Endothelial cell of umbilical vein (primary cell): ENCODE measurements at regions not wholly inside any gene's neighbourhood (a gene's known extent, or its start where the extent isn't known, plus 50 kb on each side); places are given as distances from the start of the nearest gene placed in this dataset.

Experiments
- BruUV-seq: library from RNA; stranded (reverse); fragments of 400-500 nt; replicated peaks from 2 replicates; lab custom pipeline; 2021; lab: Mats Ljungman, UMichigan
- CTCF ChIA-PET: fragments of 300-600, 350-600 bp; sonication (Branson Sonifier 250); formaldehyde crosslinking; loops from one replicate; lab custom pipeline; 2021; ENCODE audit warnings: antibody characterized with exemption, inconsistent platforms; lab: Charles Lee
- POLR2A ChIA-PET: fragments of 300-600, 350-600 bp; sonication (Branson Sonifier 250); formaldehyde crosslinking; loops from one replicate; lab custom pipeline; 2021; ENCODE audit warnings: antibody characterized with exemption, inconsistent platforms; lab: Charles Lee
- DNase-seq: peaks from one replicate; pipeline ENCODE4 v3.0.0-alpha.2; 2011; ENCODE audit warnings: low read depth, low spot score
- FAIRE-seq: peaks from 2 replicates; lab custom pipeline; 2011; peaks lifted over from hg19 to GRCh38; lab: Jason Lieb, UNC
- H2AFZ ChIP-seq: 2 replicates; pipeline ENCODE4 v1.6.0; 2012; ENCODE audit warnings: low read depth, low read length, control low read depth, inconsistent platforms
- H3K27ac ChIP-seq: 2 replicates; pipeline ENCODE4 v1.5.1; 2011; ENCODE audit warnings: low read depth, mild to moderate bottlenecking, control low read depth, low read length, moderate library complexity; ENCODE audit not compliant: insufficient read depth
- H3K27me3 ChIP-seq, 2 experiments: 2 replicates each; pipeline versions ENCODE4 v1.6.0 to v1.6.1; 2011; ENCODE audit warnings: low read length in 2 of 2, mixed read lengths in 1 of 2; ENCODE audit not compliant: control insufficient read depth in 2 of 2, insufficient read depth in 2 of 2
- H3K36me3 ChIP-seq, 2 experiments: 2 replicates in 1 of 2; 3 replicates in 1 of 2; pipeline ENCODE4 v1.5.1; 2011; ENCODE audit warnings: low read length in 2 of 2, mild to moderate bottlenecking in 1 of 2, moderate library complexity in 1 of 2; ENCODE audit not compliant: control insufficient read depth in 2 of 2, insufficient read depth in 2 of 2; ENCODE audit errors: extremely low read depth in 1 of 2
- H3K4me1 ChIP-seq: 3 replicates; pipeline ENCODE4 v1.5.1; 2011; ENCODE audit warnings: mild to moderate bottlenecking, low read length; ENCODE audit not compliant: control insufficient read depth, insufficient read depth; ENCODE audit errors: extremely low read depth
- H3K4me2 ChIP-seq: 2 replicates; pipeline ENCODE4 v1.6.1; 2011; ENCODE audit warnings: low read length, control low read depth, mixed read lengths; ENCODE audit not compliant: insufficient read depth
- H3K4me3 ChIP-seq, 3 experiments: fragments of 200-600 bp in 1 of 3; sonication (generic), shearing (Covaris generic) in 1 of 3; replicated peaks in 1 of 3; 2 replicates each; pipeline ENCODE4 v1.5.1; 2011 to 2016; ENCODE audit warnings: control low read depth in 3 of 3, low read length in 3 of 3, mild to moderate bottlenecking in 2 of 3, inconsistent platforms in 1 of 3, low read depth in 1 of 3, moderate library complexity in 1 of 3; ENCODE audit not compliant: insufficient read depth in 1 of 3
- H3K79me2 ChIP-seq: 2 replicates; pipeline ENCODE4 v1.6.0; 2012; ENCODE audit warnings: low read length, inconsistent platforms; ENCODE audit not compliant: control insufficient read depth, insufficient read depth
- H3K9ac ChIP-seq: replicated peaks from 2 replicates; pipeline ENCODE3; 2011; ENCODE audit warnings: low read length, control low read depth; ENCODE audit not compliant: insufficient read depth; ENCODE audit errors: extremely low read depth
- H3K9me1 ChIP-seq: replicated peaks from 3 replicates; pipeline ENCODE4 v1.6.0; 2011; ENCODE audit warnings: mild to moderate bottlenecking, low read length; ENCODE audit not compliant: control insufficient read depth, insufficient read depth; ENCODE audit errors: extremely low read depth
- H3K9me3 ChIP-seq: replicated peaks from 2 replicates; pipeline ENCODE4 v1.5.1; 2012; ENCODE audit warnings: low read length, inconsistent platforms; ENCODE audit not compliant: control insufficient read depth, insufficient read depth
- H4K20me1 ChIP-seq: replicated peaks from 2 replicates; pipeline ENCODE3; 2011; ENCODE audit warnings: mild to moderate bottlenecking, low read length; ENCODE audit not compliant: control insufficient read depth, insufficient read depth; ENCODE audit errors: extremely low read depth
- CTCF ChIP-seq, 2 donors: IDR thresholded peaks; 1 replicate in 1 of 2; 2 replicates in 1 of 2; pipeline ENCODE4 v1.5.1; 2011; ENCODE audit warnings: low read length in 2 of 2, mild to moderate bottlenecking in 2 of 2, moderate library complexity in 2 of 2, control low read depth in 1 of 2, inconsistent platforms in 1 of 2, low read depth in 1 of 2; ENCODE audit not compliant: insufficient read depth in 1 of 2; ENCODE audit errors: extremely low read depth in 1 of 2
- EZH2 ChIP-seq: IDR thresholded peaks from 2 replicates; pipeline ENCODE4 v1.6.1; 2012; ENCODE audit warnings: borderline replicate concordance, low read depth, mild to moderate bottlenecking, moderate library complexity, low read length, inconsistent platforms; ENCODE audit not compliant: severe bottlenecking
- FOS ChIP-seq: IDR thresholded peaks from 2 replicates; pipeline ENCODE4 v1.6.1; 2011; ENCODE audit warnings: mild to moderate bottlenecking, low read length, moderate library complexity, borderline replicate concordance; ENCODE audit not compliant: insufficient read depth
- GATA2 ChIP-seq: IDR thresholded peaks from 2 replicates; pipeline ENCODE4 v1.7.0; 2011; ENCODE audit warnings: low read depth, mild to moderate bottlenecking, moderate library complexity, mixed read lengths, low read length; ENCODE audit not compliant: insufficient read length, insufficient read depth
- JUN ChIP-seq: IDR thresholded peaks from 2 replicates; pipeline ENCODE4 v1.6.1; 2011; ENCODE audit warnings: borderline replicate concordance, low read depth; ENCODE audit not compliant: insufficient read length, insufficient read depth
- MAX ChIP-seq: IDR thresholded peaks from 2 replicates; pipeline ENCODE4 v1.6.1; 2011; ENCODE audit not compliant: insufficient read depth, insufficient read length
- MYC ChIP-seq: IDR thresholded peaks from one replicate; pipeline ENCODE4 v1.6.1; 2011; ENCODE audit warnings: mild to moderate bottlenecking, low read depth, low read length
- POLR2A ChIP-seq: IDR thresholded peaks from 2 replicates; pipeline ENCODE4 v1.6.1; 2012; ENCODE audit warnings: low read depth, mild to moderate bottlenecking, control low read depth, low read length
- POLR2AphosphoS5 ChIP-seq: IDR thresholded peaks from 2 replicates; pipeline ENCODE4 v1.6.1; 2012; ENCODE audit warnings: low read depth, mild to moderate bottlenecking, control low read depth, low read length, moderate library complexity; ENCODE audit not compliant: insufficient read depth
- dilution Hi-C: fragments of 300-500 bp; cut with MboI; formaldehyde crosslinking; loops from one replicate; pipeline ENCODE4 v1.15.0; 2019; ENCODE audit warnings: low sequenced_read_pairs; ENCODE audit not compliant: extremely low pct_ligation_motif_present
- intact Hi-C: fragments of 100-400 bp; cut with micrococcal nuclease; formaldehyde crosslinking; loops from one replicate; pipeline ENCODE4 v1.10.0; 2022

- CTCF ChIA-PET: no interaction called here
- Histone ChIP-seq H3K4me1 (no peaks in the 10 kb centered on the region), H2AFZ (no peak overlapping the region), H3K27ac (no peak overlapping the region), H3K36me3 (no peaks in the 10 kb centered on the region), H3K9ac (no peak overlapping the region), H3K9me3 (no peaks in the 10 kb centered on the region), H3K79me2 (no peaks in the 10 kb centered on the region), H4K20me1 (no peaks in the 10 kb centered on the region), H3K9me1 (no peaks in the 10 kb centered on the region), H3K4me2 (no peak overlapping the region), H3K27me3 (no peaks in the 10 kb centered on the region), H3K4me3 (no peak overlapping the region)
- POLR2A ChIA-PET: no interaction called here
- TF ChIP-seq JUN: no peak
- no peak for TF ChIP-seq EZH2
- no peak for TF ChIP-seq FOS
- no peak for TF ChIP-seq MAX
- no peak for TF ChIP-seq POLR2AphosphoS5
- TF ChIP-seq MYC: no peak
- no peak for TF ChIP-seq POLR2A
- no peak for TF ChIP-seq CTCF (IDR thresholded peaks at IDR 0.05; ENCODE audit: extremely low read depth in 1 of 2, insufficient read depth in 1 of 2, low read depth in 1 of 2, low read length in 2 of 2)
- no peak for TF ChIP-seq GATA2
- FAIRE-seq: no peak
- dilution Hi-C loops (no loop called here), intact Hi-C loops (no loop called here)
- DNase-seq: no peak
- BruUV-seq: no TSS peak
Observed at GRCh38 chrX:20388594-20388993, 121.9 kb upstream of the RPS6KA3 start.
